ENCODE measurements at regions not wholly inside any gene's neighbourhood (a gene's known extent, or its start where the extent isn't known, plus 50 kb on each side); places are given as distances from the start of the nearest gene placed in this dataset.

- DNase-seq (ENCODE audit: low read depth): no peak
Observed at GRCh38 chr5:39977066-39977655, 552.4 kb upstream of the DAB2 start.

- no peak for DNase-seq (ENCODE audit: low read depth)
Observed at GRCh38 chr5:39970117-39970798, 545.5 kb upstream of the DAB2 start.

GRCh38 chr5:39968381-39968780, 543.6 kb upstream of the DAB2 start:
- no peak for DNase-seq (ENCODE audit: low read depth)

- no peak for DNase-seq (ENCODE audit: low read depth)
Observed at GRCh38 chr5:39955156-39955555, 530.4 kb upstream of the DAB2 start.

GRCh38 chr5:39951070-39951469, 526.3 kb upstream of the DAB2 start:
- DNase-seq (ENCODE audit: low read depth): no peak

GRCh38 chr5:39948867-39949468, 524.2 kb upstream of the DAB2 start:
- peak; percentile 57 for DNase-seq (ENCODE audit: low read depth)

GRCh38 chr5:39948341-39948740, 523.6 kb upstream of the DAB2 start:
- DNase-seq (ENCODE audit: low read depth): no peak

GRCh38 chr5:39947657-39948056, 522.9 kb upstream of the DAB2 start:
- DNase-seq (ENCODE audit: low read depth): no peak

- no peak for DNase-seq (ENCODE audit: low read depth)
Observed at GRCh38 chr5:39946356-39947045, 521.7 kb upstream of the DAB2 start.

GRCh38 chr5:39945870-39946269, 521.1 kb upstream of the DAB2 start:
- DNase-seq (ENCODE audit: low read depth): no peak

GRCh38 chr5:39943811-39944210, 519.0 kb upstream of the DAB2 start:
- no peak for DNase-seq (ENCODE audit: low read depth)

- no peak for DNase-seq (ENCODE audit: low read depth)
Observed at GRCh38 chr5:39942606-39943005, 517.8 kb upstream of the DAB2 start.

- DNase-seq (ENCODE audit: low read depth): no peak
Observed at GRCh38 chr5:39941416-39941815, 516.6 kb upstream of the DAB2 start.

GRCh38 chr5:39934830-39935229, 510.1 kb upstream of the DAB2 start:
- no peak for DNase-seq (ENCODE audit: low read depth)

GRCh38 chr5:39933061-39933460, 508.3 kb upstream of the DAB2 start:
- DNase-seq (ENCODE audit: low read depth): no peak

GRCh38 chr5:39928709-39929108, 503.9 kb upstream of the DAB2 start:
- DNase-seq (ENCODE audit: low read depth): no peak

- no peak for DNase-seq (ENCODE audit: low read depth)
Observed at GRCh38 chr5:39919876-39920275, 495.1 kb upstream of the DAB2 start.

- no peak for DNase-seq (ENCODE audit: low read depth)
Observed at GRCh38 chr5:39912906-39913305, 488.1 kb upstream of the DAB2 start.

GRCh38 chr5:39907267-39907951, 482.6 kb upstream of the DAB2 start:
- DNase-seq (ENCODE audit: low read depth): peak; percentile 71

GRCh38 chr5:39906146-39906545, 481.4 kb upstream of the DAB2 start:
- DNase-seq (ENCODE audit: low read depth): peak; percentile 68

- no peak for DNase-seq (ENCODE audit: low read depth)
Observed at GRCh38 chr5:39905356-39905755, 480.6 kb upstream of the DAB2 start.

GRCh38 chr5:39902626-39903025, 477.8 kb upstream of the DAB2 start:
- no peak for DNase-seq (ENCODE audit: low read depth)
